GM23338 (cell line): ENCODE measurements at regions not wholly inside any gene's neighbourhood (a gene's known extent, or its start where the extent isn't known, plus 50 kb on each side); places are given as distances from the start of the nearest gene placed in this dataset.

Experiments
- ATAC-seq: fragments of 200-7000 bp; cut with Tn5 transposase; 3 replicates; pipeline ENCODE4 v1.9.1; 2020
- DNase-seq: peaks from one replicate; pipeline ENCODE4 v3.0.0-alpha.2; 2015; ENCODE audit warnings: low spot score
- H2AFZ ChIP-seq: fragments of 200-600 bp; sonication (generic); 2 replicates; pipeline ENCODE4 v1.8.0; 2016; ENCODE audit warnings: antibody characterized with exemption, mild to moderate bottlenecking, moderate library complexity
- H3F3A ChIP-seq: fragments of 200-600 bp; sonication (generic); replicated peaks from 2 replicates; pipeline ENCODE4 v1.8.0; 2017; ENCODE audit warnings: antibody characterized with exemption, mixed run types, low read depth
- H3K27ac ChIP-seq: fragments of 200-600 bp; sonication (generic); 2 replicates; pipeline ENCODE4 v1.6.1; 2016; ENCODE audit warnings: low read depth
- H3K27me3 ChIP-seq: fragments of 200-600 bp; sonication (generic); 2 replicates; pipeline ENCODE4 v1.8.0; 2016; ENCODE audit warnings: mild to moderate bottlenecking, mixed run types, moderate library complexity; ENCODE audit not compliant: insufficient read depth
- H3K36me3 ChIP-seq: fragments of 200-600 bp; sonication (generic); 2 replicates; pipeline ENCODE4 v1.8.0; 2016; ENCODE audit warnings: mild to moderate bottlenecking; ENCODE audit not compliant: insufficient read depth
- H3K4me1 ChIP-seq: fragments of 200-600 bp; sonication (generic); 2 replicates; pipeline ENCODE4 v1.8.0; 2016; ENCODE audit warnings: mild to moderate bottlenecking, moderate library complexity; ENCODE audit not compliant: insufficient read depth
- H3K4me2 ChIP-seq: fragments of 200-600 bp; sonication (generic); 2 replicates; pipeline ENCODE4 v1.7.1; 2017; ENCODE audit warnings: mixed run types
- H3K4me3 ChIP-seq: fragments of 200-600 bp; sonication (generic); 2 replicates; pipeline ENCODE4 v1.6.1; 2016; ENCODE audit warnings: mixed run types
- H3K79me2 ChIP-seq: fragments of 200-600 bp; sonication (generic); replicated peaks from 2 replicates; pipeline ENCODE4 v1.8.0; 2017; ENCODE audit warnings: mild to moderate bottlenecking; ENCODE audit not compliant: insufficient read depth
- H3K9me2 ChIP-seq: fragments of 200-600 bp; sonication (generic); 2 replicates; pipeline ENCODE4 v1.8.0; 2017; ENCODE audit not compliant: insufficient read depth
- H4K20me1 ChIP-seq: fragments of 200-600 bp; sonication (generic); replicated peaks from 2 replicates; pipeline ENCODE4 v1.8.0; 2017; ENCODE audit warnings: mild to moderate bottlenecking; ENCODE audit not compliant: insufficient read depth
- H3K27ac Mint-ChIP-seq: 2 replicates; pipeline ENCODE4 v1.8.0; 2020; ENCODE audit warnings: inconsistent platforms, mild to moderate bottlenecking, moderate library complexity, mixed read lengths
- H3K27me3 Mint-ChIP-seq: 3 replicates; pipeline ENCODE4 v1.8.0; 2022; ENCODE audit warnings: low read depth, mild to moderate bottlenecking, moderate library complexity, mixed read lengths, inconsistent platforms; ENCODE audit not compliant: insufficient read depth, poor library complexity
- H3K36me3 Mint-ChIP-seq: 3 replicates; pipeline ENCODE4 v1.8.0; 2021; ENCODE audit warnings: low read depth, mild to moderate bottlenecking, inconsistent platforms, moderate library complexity, mixed read lengths
- H3K4me1 Mint-ChIP-seq: 3 replicates; pipeline ENCODE4 v1.8.0; 2020; ENCODE audit warnings: mild to moderate bottlenecking, inconsistent platforms, mixed read lengths
- H3K4me3 Mint-ChIP-seq: 3 replicates; pipeline ENCODE4 v1.8.0; 2021; ENCODE audit warnings: moderate library complexity, mild to moderate bottlenecking, inconsistent platforms, mixed read lengths
- H3K9me3 Mint-ChIP-seq: 3 replicates; pipeline ENCODE4 v1.8.0; 2020; ENCODE audit warnings: moderate library complexity, mild to moderate bottlenecking, inconsistent platforms, mixed read lengths
- CTCF ChIP-seq, 2 experiments: fragments of 200-600 bp in 1 of 2; sonication (generic) in 1 of 2; conservative IDR thresholded peaks; 2 replicates each; pipeline versions ENCODE4 v1.5.1 to v1.6.1; 2016 to 2017; ENCODE audit warnings: antibody characterized with exemption in 2 of 2, low read depth in 2 of 2, mild to moderate bottlenecking in 2 of 2, moderate library complexity in 1 of 2
- ETS1 ChIP-seq: IDR thresholded peaks from 2 replicates; pipeline ENCODE4 v1.6.1; 2016; ENCODE audit warnings: antibody characterized with exemption
- EZH2 ChIP-seq: fragments of 200-600 bp; sonication (generic); IDR thresholded peaks from one replicate; pipeline ENCODE4 v1.8.0; 2017; ENCODE audit warnings: antibody characterized with exemption, mild to moderate bottlenecking, low read depth; ENCODE audit not compliant: unreplicated experiment
- JUNB ChIP-seq: IDR thresholded peaks from one replicate; pipeline ENCODE4 v1.6.1; 2016; ENCODE audit warnings: antibody characterized with exemption; ENCODE audit not compliant: unreplicated experiment
- NANOG ChIP-seq: IDR thresholded peaks from 2 replicates; pipeline ENCODE4 v1.6.1; 2016; ENCODE audit warnings: antibody characterized with exemption, borderline replicate concordance
- POLR2AphosphoS5 ChIP-seq: IDR thresholded peaks from 2 replicates; pipeline ENCODE4 v1.6.1; 2016; ENCODE audit warnings: antibody characterized with exemption, low read depth
- STAT1 ChIP-seq: IDR thresholded peaks from one replicate; pipeline ENCODE4 v1.6.1; 2016; ENCODE audit warnings: antibody characterized with exemption; ENCODE audit not compliant: unreplicated experiment
- ZNF331 ChIP-seq: fragments of 250-450 bp; sonication (Bioruptor Pico); IDR thresholded peaks from 2 replicates; pipeline ENCODE4 v1.5.0; 2020; ENCODE audit warnings: low read depth, mild to moderate bottlenecking, moderate library complexity

GRCh38 chr2:174669336-174669735 is 71.7 kb upstream of the WIPF1 start:
- DNase-seq, result no peak
- Mint-ChIP-seq H3K36me3 (peaks cover 24% of the 10 kb centered on the region), H3K4me1 (peaks cover 12% of the 10 kb centered on the region), H3K27me3 (no peaks in the 10 kb centered on the region), H3K27ac (no peak overlapping the region), H3K4me3 (no peak overlapping the region), H3K9me3 (peaks cover 19% of the 10 kb centered on the region)
- TF ChIP-seq ZNF331 (no peak), EZH2 (no peak), NANOG (no peak)
- no peak overlapping the region for H3K4me2 ChIP-seq
- no peak overlapping the region for H3K4me3 ChIP-seq
- no peaks in the 10 kb centered on the region for H3K79me2 ChIP-seq
- H3F3A ChIP-seq, result no peaks in the 10 kb centered on the region
- H3K27ac ChIP-seq, result no peak overlapping the region
- no peaks in the 10 kb centered on the region for H3K27me3 ChIP-seq
- no peaks in the 10 kb centered on the region for H3K9me2 ChIP-seq
- H3K4me1 ChIP-seq, result peaks cover 12% of the 10 kb centered on the region; the same call in 1 of the 2 replicates
- no peak for ATAC-seq
- H3K36me3 ChIP-seq, result peaks cover 5% of the 10 kb centered on the region; the same call in 1 of the 2 replicates
- H2AFZ ChIP-seq, result no peak overlapping the region
- no peaks in the 10 kb centered on the region for H4K20me1 ChIP-seq

- H3K27ac ChIP-seq, result no peak overlapping the region
- peaks cover 20% of the 10 kb centered on the region for H3K4me1 Mint-ChIP-seq
- no peak overlapping the region for H2AFZ ChIP-seq
- no peak overlapping the region for H3K4me2 ChIP-seq
- no peaks in the 10 kb centered on the region for H3K9me2 ChIP-seq
- no peaks in the 10 kb centered on the region for H3K27me3 ChIP-seq
- no peak for DNase-seq
- no peaks in the 10 kb centered on the region for H3F3A ChIP-seq
- no peak for ATAC-seq
- H3K9me3 Mint-ChIP-seq, result peaks cover 19% of the 10 kb centered on the region
- no peak overlapping the region for H3K27ac Mint-ChIP-seq
- no peak overlapping the region for H3K4me3 Mint-ChIP-seq
- TF ChIP-seq EZH2 (no peak), JUNB (no peak), POLR2AphosphoS5 (no peak), ETS1 (no peak), STAT1 (no peak)
- no peaks in the 10 kb centered on the region for H3K27me3 Mint-ChIP-seq
- H3K4me3 ChIP-seq, result no peak overlapping the region
- peaks cover 22% of the 10 kb centered on the region for H3K36me3 Mint-ChIP-seq
- H3K36me3 ChIP-seq, result peaks cover 5% of the 10 kb centered on the region; the same call in 1 of the 2 replicates
- H4K20me1 ChIP-seq, result no peaks in the 10 kb centered on the region
- no peaks in the 10 kb centered on the region for H3K79me2 ChIP-seq
- peaks cover 15% of the 10 kb centered on the region for H3K4me1 ChIP-seq
These were observed 70.5 kb upstream of the WIPF1 start for GRCh38 chr2:174668075-174668474.

- no peaks in the 10 kb centered on the region for H3F3A ChIP-seq
- H3K4me3 ChIP-seq, result no peak overlapping the region
- peaks cover 5% of the 10 kb centered on the region; the same call in 1 of the 2 replicates for H3K36me3 ChIP-seq
- no peak overlapping the region for H3K27ac Mint-ChIP-seq
- no peak overlapping the region for H3K27ac ChIP-seq
- DNase-seq (peak; percentile 40), ATAC-seq (peak; percentile 92)
- H3K27me3 ChIP-seq, result no peaks in the 10 kb centered on the region
- H3K9me3 Mint-ChIP-seq, result peaks cover 17% of the 10 kb centered on the region
- no peaks in the 10 kb centered on the region for H4K20me1 ChIP-seq
- H2AFZ ChIP-seq, result peak overlapping the region; percentile 87
- H3K36me3 Mint-ChIP-seq, result peaks cover 16% of the 10 kb centered on the region
- H3K4me1 Mint-ChIP-seq, result peaks cover 25% of the 10 kb centered on the region
- H3K4me3 Mint-ChIP-seq, result no peak overlapping the region
- H3K4me2 ChIP-seq, result no peak overlapping the region
- H3K4me1 ChIP-seq, result peaks cover 21% of the 10 kb centered on the region
- no peaks in the 10 kb centered on the region for H3K9me2 ChIP-seq
- no peaks in the 10 kb centered on the region for H3K79me2 ChIP-seq
- no peaks in the 10 kb centered on the region for H3K27me3 Mint-ChIP-seq
- no peak for TF ChIP-seq ZNF331
- TF ChIP-seq CTCF (conservative IDR thresholded peaks at IDR 0.05; ENCODE audit: low read depth in 2 of 2), result no peak
These were observed 69.8 kb upstream of the WIPF1 start for GRCh38 chr2:174667250-174667860.
